Activated T-cell treated with anti-CD3 and anti-CD28 coated beads, Interleukin-2, amount 50 U/mL, for 48 hours (primary cell): ENCODE measurements at regions not wholly inside any gene's neighbourhood (a gene's known extent, or its start where the extent isn't known, plus 50 kb on each side); places are given as distances from the start of the nearest gene placed in this dataset.
"Not testable (repeated sequence)": the region's sequence is repeated elsewhere in the genome, so short reads cannot be mapped to it uniquely, and the experiment has no call there.

Experiments used
- DNase-seq, 2 experiments: peaks; one replicate each; pipeline ENCODE4 v3.0.0-alpha.2; 2020

- DNase-seq, result no peak
Measured at GRCh38 chr3:34396288-34396687, 597.9 kb downstream of the PDCD6IP start.

- DNase-seq, result no peak
Measured at GRCh38 chr3:34396956-34397355, 598.5 kb downstream of the PDCD6IP start.

DNA sequence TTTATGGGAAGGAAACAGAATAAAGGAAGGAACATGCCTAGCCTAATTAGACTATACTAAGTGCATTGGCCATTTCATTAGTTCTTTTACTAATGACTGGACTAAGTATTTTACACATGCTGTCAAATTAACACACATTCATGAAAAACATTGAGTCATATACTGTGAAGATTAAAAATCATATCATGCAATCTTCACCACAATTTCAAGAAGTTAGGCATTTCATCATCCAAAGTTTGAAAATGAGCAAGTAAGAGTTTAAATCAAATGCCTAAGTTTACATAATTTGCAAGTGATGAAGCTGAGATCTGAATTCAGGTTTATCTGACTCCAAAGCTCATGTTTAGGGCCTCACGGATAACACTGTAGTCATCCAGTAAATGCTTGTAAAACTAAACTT lies 601.0 kb downstream of the PDCD6IP start:
- no peak for DNase-seq

GRCh38 chr3:34405159-34405558 lies 606.7 kb downstream of the PDCD6IP start:
- DNase-seq, result no peak

DNA sequence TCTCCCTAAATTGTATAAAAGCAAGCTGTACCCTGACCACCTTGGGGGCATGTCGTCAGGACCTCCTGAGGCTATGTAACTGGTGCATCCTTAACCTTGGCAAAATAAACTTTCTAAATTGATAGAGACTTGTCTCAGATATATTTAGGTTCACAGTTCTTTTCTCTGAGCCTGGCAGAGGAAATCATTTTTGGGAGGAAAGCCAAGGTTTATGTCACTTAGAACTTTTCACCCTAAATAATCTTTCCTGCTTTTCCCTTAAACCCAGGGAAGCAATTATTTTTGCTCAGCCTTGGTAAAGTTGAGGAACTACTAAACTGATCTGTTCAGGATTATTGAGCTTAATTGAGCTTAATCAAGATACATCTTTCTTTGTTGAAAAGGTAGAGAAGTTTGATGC lies 608.9 kb downstream of the PDCD6IP start:
- DNase-seq, result no peak

- DNase-seq, result no peak
Measured at GRCh38 chr3:34408088-34408487, 609.7 kb downstream of the PDCD6IP start.

- no peak for DNase-seq
Measured at GRCh38 chr3:34411596-34411995, 613.2 kb downstream of the PDCD6IP start.

DNA sequence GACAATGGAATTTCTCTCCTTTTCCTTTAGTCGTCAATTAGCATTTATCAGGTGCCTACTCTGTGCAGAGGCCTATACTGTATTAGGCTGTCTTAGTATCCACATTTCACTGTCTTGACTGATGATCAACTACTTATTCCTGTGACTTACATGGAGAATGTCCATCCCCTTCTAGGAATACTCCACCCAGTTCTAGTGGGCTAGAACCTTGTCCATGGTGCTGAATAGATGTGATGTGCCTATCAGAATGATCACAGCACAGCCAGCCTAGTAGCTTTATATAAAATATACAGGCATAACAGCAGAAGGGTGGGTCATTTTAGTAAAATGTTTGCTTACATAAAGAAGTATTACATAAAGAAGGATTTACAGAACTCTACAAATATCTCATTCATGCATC lies 621.4 kb downstream of the PDCD6IP start:
- DNase-seq, result no peak

- no peak for DNase-seq
Measured at GRCh38 chr3:34421762-34422161, 623.3 kb downstream of the PDCD6IP start.

GRCh38 chr3:34439796-34440195 lies 641.4 kb downstream of the PDCD6IP start:
- no peak for DNase-seq

- DNase-seq, result no peak
Measured at GRCh38 chr3:34444137-34444536, 645.7 kb downstream of the PDCD6IP start.

- DNase-seq, result no peak
Measured at GRCh38 chr3:34449305-34449704, 650.9 kb downstream of the PDCD6IP start.

DNA sequence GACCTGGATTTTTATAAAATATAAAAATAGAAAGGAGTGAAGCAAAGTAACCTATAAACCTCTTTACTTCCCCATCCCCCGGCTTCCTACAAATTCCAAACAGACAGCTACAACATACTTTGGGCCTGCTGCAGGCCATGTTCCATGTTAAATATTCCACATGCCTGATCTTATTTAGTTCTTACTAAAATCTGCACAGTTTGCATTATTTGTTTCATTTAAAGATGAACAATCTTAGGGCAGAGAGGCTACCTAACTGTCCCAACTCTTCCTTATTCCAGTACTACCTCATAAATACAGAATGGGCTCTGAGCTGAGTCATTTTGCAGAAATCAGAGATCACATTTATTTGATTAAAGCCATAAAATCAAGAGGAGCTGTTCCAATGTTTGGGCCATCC lies 665.0 kb downstream of the PDCD6IP start:
- no peak for DNase-seq

DNA sequence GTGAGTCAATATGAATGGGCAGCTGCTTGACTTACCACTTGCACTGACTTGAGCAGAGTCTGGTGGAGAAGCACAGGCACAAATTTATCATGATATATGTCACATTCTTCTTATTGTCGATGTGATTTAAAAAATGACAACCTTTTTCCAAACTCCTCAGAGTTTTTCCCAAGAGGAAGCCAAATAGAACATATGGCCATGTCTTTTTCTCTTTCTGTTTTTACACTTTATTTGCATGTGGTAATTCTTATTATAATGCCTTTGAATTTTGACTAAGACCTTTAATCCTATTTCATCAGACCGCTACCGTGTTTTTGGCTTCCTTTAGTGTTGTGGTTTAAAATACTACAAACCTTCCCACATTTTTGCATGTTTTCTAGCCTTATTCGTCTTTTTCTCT lies 666.2 kb downstream of the PDCD6IP start:
- DNase-seq, result no peak

DNA sequence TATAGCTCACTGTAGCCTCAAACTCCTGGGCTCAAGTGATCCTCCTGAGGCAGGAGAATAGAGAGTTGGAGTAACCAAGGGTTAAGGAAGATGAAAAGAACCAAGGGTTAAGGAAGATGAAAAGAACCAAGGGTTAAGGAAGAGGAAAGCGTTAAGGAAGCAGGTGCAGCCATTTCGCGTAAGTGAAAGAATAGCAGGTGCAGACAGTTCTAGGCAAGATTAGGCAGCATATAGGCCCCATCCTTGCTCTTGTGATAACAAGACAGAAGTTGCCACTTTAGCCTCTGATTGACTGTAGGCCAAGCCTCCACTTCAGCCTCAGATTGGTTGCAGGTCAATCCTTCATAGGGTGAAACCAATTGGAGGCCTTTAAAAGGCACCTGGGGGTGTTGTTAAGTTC lies 677.4 kb downstream of the PDCD6IP start:
- DNase-seq, result no peak

DNA sequence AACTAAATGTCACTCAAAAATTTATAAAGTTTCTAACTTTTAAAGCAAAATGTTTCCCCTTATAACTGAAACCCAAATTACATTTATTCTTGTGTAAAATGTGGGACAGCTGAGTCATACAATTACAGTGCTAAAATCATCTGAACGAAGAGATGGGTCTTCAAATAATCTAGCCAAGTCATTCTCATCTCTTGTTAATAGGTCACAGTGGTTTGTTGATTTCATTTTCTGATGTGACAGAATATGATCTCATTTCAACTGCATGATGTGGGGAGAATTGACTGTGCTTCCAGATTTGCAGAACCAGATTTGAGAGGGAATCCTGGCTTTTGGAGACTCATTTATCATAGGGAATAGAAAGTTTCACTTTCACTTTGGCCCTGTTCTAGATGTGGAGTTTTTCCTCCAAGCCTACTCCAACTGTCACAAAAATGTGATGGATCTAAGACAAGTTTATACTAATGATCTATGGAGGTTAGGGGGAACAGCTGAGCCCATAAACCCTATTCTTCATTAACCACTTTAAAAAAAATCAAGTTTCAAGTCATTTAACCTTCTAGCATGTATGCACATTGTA lies 685.0 kb downstream of the PDCD6IP start:
- DNase-seq, result no peak

- DNase-seq, result no peak
Measured at GRCh38 chr3:34504366-34504765, 705.9 kb downstream of the PDCD6IP start.

GRCh38 chr3:34504775-34505174 lies 706.3 kb downstream of the PDCD6IP start:
- DNase-seq, result no peak

GRCh38 chr3:34508732-34509131 lies 710.3 kb downstream of the PDCD6IP start:
- no peak for DNase-seq

GRCh38 chr3:34511891-34512290 lies 713.5 kb downstream of the PDCD6IP start:
- no peak for DNase-seq

- DNase-seq, result not testable (repeated sequence)
Measured at GRCh38 chr3:34519008-34519407, 720.6 kb downstream of the PDCD6IP start.

DNA sequence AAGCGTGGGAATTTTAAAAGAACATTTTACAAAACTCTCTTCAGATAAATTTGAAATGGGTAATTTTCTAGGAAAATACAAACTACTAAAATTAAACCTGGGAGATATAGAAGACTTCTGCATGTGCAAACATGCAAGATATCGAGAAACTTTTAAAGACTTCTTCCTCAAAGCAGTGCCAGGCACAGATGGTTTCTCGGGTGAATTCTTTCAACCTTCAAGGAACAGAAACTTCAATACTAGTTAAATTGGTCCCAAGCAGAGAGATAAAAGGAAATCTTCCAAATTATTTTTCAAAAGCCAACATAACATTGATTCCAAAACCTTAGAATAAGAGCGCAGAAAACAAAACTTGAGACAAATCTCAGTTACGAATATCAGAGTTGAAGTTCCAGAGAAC lies 732.7 kb downstream of the PDCD6IP start:
- no peak for DNase-seq

GRCh38 chr3:34533451-34533850 lies 735.0 kb downstream of the PDCD6IP start:
- no peak for DNase-seq

DNA sequence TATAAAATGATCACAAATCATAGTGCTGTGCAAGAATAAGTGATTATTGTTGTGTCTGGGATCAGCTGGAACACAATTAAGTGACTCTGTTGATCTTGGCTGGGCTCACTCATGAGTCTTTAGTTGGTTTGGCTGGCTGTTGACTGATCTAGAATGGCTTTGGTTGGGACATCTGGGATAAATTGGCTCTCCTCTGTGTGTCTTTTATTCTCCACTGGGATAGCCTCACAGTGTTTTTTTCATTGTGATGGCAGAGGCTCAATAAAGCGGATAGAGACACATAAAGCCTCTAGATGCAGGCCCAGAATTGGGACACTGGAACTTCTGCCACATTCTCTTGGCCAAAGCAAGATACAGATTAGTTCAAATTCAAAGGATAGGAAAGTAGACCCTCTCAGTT lies 735.6 kb downstream of the PDCD6IP start:
- DNase-seq, result no peak

DNA sequence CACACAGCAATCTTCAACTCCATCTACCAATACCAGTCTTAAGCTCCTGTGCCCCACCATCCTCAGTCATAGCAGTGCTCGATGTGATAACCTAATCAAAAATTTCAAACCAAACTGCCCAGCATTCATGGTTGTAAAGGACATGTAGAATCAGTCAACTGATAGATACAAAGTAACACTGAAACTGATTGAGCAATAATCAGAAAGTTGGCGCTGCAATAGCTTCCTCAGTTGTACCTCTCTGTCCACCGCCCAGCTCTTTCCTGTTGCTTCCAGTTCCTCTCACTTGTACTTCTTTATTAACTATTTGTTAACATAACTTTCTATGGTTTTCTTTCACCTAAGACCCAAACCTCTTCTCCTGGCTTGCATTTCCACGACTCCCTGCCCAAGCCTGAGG lies 745.7 kb downstream of the PDCD6IP start:
- DNase-seq, result no peak
